ENCODE measurements at regions not wholly inside any gene's neighbourhood (a gene's known extent, or its start where the extent isn't known, plus 50 kb on each side); places are given as distances from the start of the nearest gene placed in this dataset.

GRCh38 chr13:61700181-61700580, 284.5 kb upstream of the PCDH20 start:
- no peak for TF ChIP-seq ZFP30 (CRISPR knock-in tag; IDR thresholded peaks at IDR 0.05)
- no peak for TF ChIP-seq TCF4 (CRISPR knock-in tag; IDR thresholded peaks at IDR 0.05; ENCODE audit: borderline replicate concordance)
- no peak for TF ChIP-seq ZNF70 (CRISPR knock-in tag; IDR thresholded peaks at IDR 0.05)
- TF ChIP-seq SNAI2 (CRISPR knock-in tag; IDR thresholded peaks at IDR 0.05): no peak
- TF ChIP-seq CREB5 (CRISPR knock-in tag; IDR thresholded peaks at IDR 0.05; ENCODE audit: low read depth): no peak
- TF ChIP-seq TOX (CRISPR knock-in tag; IDR thresholded peaks at IDR 0.05; ENCODE audit: borderline replicate concordance): no peak
- TF ChIP-seq BACH2 (CRISPR knock-in tag; IDR thresholded peaks at IDR 0.05; ENCODE audit: borderline replicate concordance): no peak
- TF ChIP-seq ARNTL (CRISPR knock-in tag; IDR thresholded peaks at IDR 0.05; ENCODE audit: borderline replicate concordance, low read depth): no peak
- no peak for TF ChIP-seq PATZ1 (CRISPR knock-in tag; IDR thresholded peaks at IDR 0.05; ENCODE audit: borderline replicate concordance)
- TF ChIP-seq ZC3H10 (CRISPR knock-in tag; IDR thresholded peaks at IDR 0.05): no peak
- no peak for TF ChIP-seq RARB (CRISPR knock-in tag; IDR thresholded peaks at IDR 0.05)
- TF ChIP-seq CSDC2 (CRISPR knock-in tag; IDR thresholded peaks at IDR 0.05): no peak
- TF ChIP-seq ISL1 (CRISPR knock-in tag; IDR thresholded peaks at IDR 0.05): no peak
- TF ChIP-seq OSR1 (CRISPR knock-in tag; IDR thresholded peaks at IDR 0.05): no peak
